Activated T-cell treated with anti-CD3 and anti-CD28 coated beads, Interleukin-2, amount 50 U/mL, for 72 hours (primary cell): ENCODE measurements at regions not wholly inside any gene's neighbourhood (a gene's known extent, or its start where the extent isn't known, plus 50 kb on each side); places are given as distances from the start of the nearest gene placed in this dataset.

Source experiments
- ATAC-seq, 2 donors: fragments of 150-1000 bp; cut with Tn5 transposase; replicated peaks in 1 of 2; 2 replicates each; pipeline ENCODE4 v1.10.0; 2021; ENCODE audit warnings: moderate library complexity in 2 of 2, mild to moderate bottlenecking in 1 of 2
- DNase-seq, 2 donors: peaks; one replicate each; pipeline ENCODE4 v3.0.0; 2021 to 2022; ENCODE audit warnings: mixed read lengths in 1 of 2
- H3K27ac Mint-ChIP-seq: one replicate; pipeline ENCODE4 v1.8.0; 2022; ENCODE audit warnings: mild to moderate bottlenecking, moderate library complexity, mixed read lengths
- H3K27me3 Mint-ChIP-seq: one replicate; pipeline ENCODE4 v1.8.0; 2022; ENCODE audit warnings: low read depth, mixed read lengths
- H3K36me3 Mint-ChIP-seq, 2 donors: one replicate each; pipeline ENCODE4 v1.8.0; 2022; ENCODE audit warnings: mixed read lengths in 2 of 2, mild to moderate bottlenecking in 1 of 2; ENCODE audit not compliant: insufficient read depth in 2 of 2
- H3K4me1 Mint-ChIP-seq: one replicate; pipeline ENCODE4 v1.8.0; 2022; ENCODE audit warnings: low read depth, mixed read lengths
- H3K4me3 Mint-ChIP-seq, 2 donors: one replicate each; pipeline ENCODE4 v1.8.0; 2022; ENCODE audit warnings: mild to moderate bottlenecking in 2 of 2, mixed read lengths in 2 of 2, moderate library complexity in 2 of 2
- H3K9me3 Mint-ChIP-seq, 2 donors: one replicate each; pipeline ENCODE4 v1.8.0; 2022; ENCODE audit warnings: mixed read lengths in 2 of 2

GRCh38 chr12:118637767-118638370, 261.5 kb downstream of the SUDS3 start:
- Mint-ChIP-seq H3K27me3 (no peaks in the 10 kb centered on the region), H3K4me3 (no peak overlapping the region), H3K4me1 (no peaks in the 10 kb centered on the region), H3K9me3 (peaks cover 6 to 8% of the 10 kb centered on the region in 2 donors), H3K36me3 (no peaks in the 10 kb centered on the region), H3K27ac (no peak overlapping the region)
- DNase-seq (no peak), ATAC-seq (no peak)

GRCh38 chr12:118641249-118641648, 264.9 kb downstream of the SUDS3 start:
- Mint-ChIP-seq H3K36me3 (no peaks in the 10 kb centered on the region), H3K9me3 (peaks cover 4 to 8% of the 10 kb centered on the region in 2 donors), H3K4me1 (no peaks in the 10 kb centered on the region), H3K27me3 (no peaks in the 10 kb centered on the region), H3K27ac (no peak overlapping the region), H3K4me3 (no peak overlapping the region)
- ATAC-seq (no peak), DNase-seq (no peak)

GRCh38 chr12:118645219-118645618, 268.9 kb downstream of the SUDS3 start:
- DNase-seq = peak; percentile 1 to 2
- Mint-ChIP-seq H3K27me3 (no peaks in the 10 kb centered on the region), H3K4me1 (no peaks in the 10 kb centered on the region), H3K27ac (no peak overlapping the region), H3K36me3 (no peaks in the 10 kb centered on the region), H3K4me3 (no peak overlapping the region), H3K9me3 (peaks cover 0 to 9% of the 10 kb centered on the region in 2 donors)
- ATAC-seq = no peak

GRCh38 chr12:118649765-118650585, 273.6 kb downstream of the SUDS3 start:
- DNase-seq (no peak), ATAC-seq (no peak)
- H3K4me1 Mint-ChIP-seq = no peaks in the 10 kb centered on the region
- no peaks in the 10 kb centered on the region for H3K36me3 Mint-ChIP-seq
- no peaks in the 10 kb centered on the region for H3K27me3 Mint-ChIP-seq
- H3K9me3 Mint-ChIP-seq = peaks cover 2 to 7% of the 10 kb centered on the region in 2 donors
- no peak overlapping the region for H3K4me3 Mint-ChIP-seq
- H3K27ac Mint-ChIP-seq = no peak overlapping the region

GRCh38 chr12:118650586-118650960, 274.2 kb downstream of the SUDS3 start:
- Mint-ChIP-seq H3K27me3 (no peaks in the 10 kb centered on the region), H3K4me3 (no peak overlapping the region), H3K36me3 (no peaks in the 10 kb centered on the region), H3K27ac (no peak overlapping the region), H3K9me3 (peaks cover 2 to 5% of the 10 kb centered on the region in 2 donors), H3K4me1 (no peaks in the 10 kb centered on the region)
- DNase-seq (no peak), ATAC-seq (no peak)

GRCh38 chr12:118651487-118651886, 275.1 kb downstream of the SUDS3 start:
- DNase-seq = no peak
- Mint-ChIP-seq H3K27ac (no peak overlapping the region), H3K4me1 (no peaks in the 10 kb centered on the region), H3K36me3 (no peaks in the 10 kb centered on the region), H3K4me3 (no peak overlapping the region), H3K9me3 (peaks cover 2 to 5% of the 10 kb centered on the region in 2 donors), H3K27me3 (no peaks in the 10 kb centered on the region)
- no peak for ATAC-seq

- no peak overlapping the region for H3K27ac Mint-ChIP-seq
- H3K4me3 Mint-ChIP-seq = no peak overlapping the region
- peaks cover 2 to 4% of the 10 kb centered on the region in 2 donors for H3K9me3 Mint-ChIP-seq
- ATAC-seq (no peak), DNase-seq (no peak)
- no peaks in the 10 kb centered on the region for H3K27me3 Mint-ChIP-seq
- H3K36me3 Mint-ChIP-seq = no peaks in the 10 kb centered on the region
- no peaks in the 10 kb centered on the region for H3K4me1 Mint-ChIP-seq
These were observed 279.2 kb downstream of the SUDS3 start for GRCh38 chr12:118655588-118655987.

- H3K27me3 Mint-ChIP-seq = no peaks in the 10 kb centered on the region
- DNase-seq = no peak
- peaks cover 0 to 1% of the 10 kb centered on the region in 2 donors for H3K36me3 Mint-ChIP-seq
- H3K4me3 Mint-ChIP-seq = no peak overlapping the region
- no peak for ATAC-seq
- no peak overlapping the region for H3K27ac Mint-ChIP-seq
- H3K4me1 Mint-ChIP-seq = no peaks in the 10 kb centered on the region
- H3K9me3 Mint-ChIP-seq = peaks cover 2 to 13% of the 10 kb centered on the region in 2 donors
These were observed 300.9 kb upstream of the SRRM4 start for GRCh38 chr12:118680356-118680963.

GRCh38 chr12:118682656-118683055, 298.7 kb upstream of the SRRM4 start:
- H3K4me1 Mint-ChIP-seq = no peaks in the 10 kb centered on the region
- no peaks in the 10 kb centered on the region for H3K27me3 Mint-ChIP-seq
- H3K36me3 Mint-ChIP-seq = no peaks in the 10 kb centered on the region
- H3K27ac Mint-ChIP-seq = no peak overlapping the region
- peaks cover 2 to 9% of the 10 kb centered on the region in 2 donors for H3K9me3 Mint-ChIP-seq
- DNase-seq (no peak), ATAC-seq (no peak)
- no peak overlapping the region for H3K4me3 Mint-ChIP-seq

GRCh38 chr12:118685983-118686607, 295.2 kb upstream of the SRRM4 start:
- no peaks in the 10 kb centered on the region for H3K36me3 Mint-ChIP-seq
- no peaks in the 10 kb centered on the region for H3K4me1 Mint-ChIP-seq
- DNase-seq (no peak), ATAC-seq (no peak)
- no peak overlapping the region for H3K27ac Mint-ChIP-seq
- peaks cover 4 to 9% of the 10 kb centered on the region in 2 donors for H3K9me3 Mint-ChIP-seq
- H3K4me3 Mint-ChIP-seq = no peak overlapping the region
- H3K27me3 Mint-ChIP-seq = no peaks in the 10 kb centered on the region

GRCh38 chr12:118689793-118690192, 291.5 kb upstream of the SRRM4 start:
- no peak for DNase-seq
- Mint-ChIP-seq H3K27ac (no peak overlapping the region), H3K4me3 (no peak overlapping the region), H3K36me3 (no peaks in the 10 kb centered on the region), H3K4me1 (no peaks in the 10 kb centered on the region), H3K9me3 (peaks cover 4% of the 10 kb centered on the region in 2 donors), H3K27me3 (no peaks in the 10 kb centered on the region)
- no peak for ATAC-seq

GRCh38 chr12:118690506-118690905, 290.8 kb upstream of the SRRM4 start:
- H3K27ac Mint-ChIP-seq = no peak overlapping the region
- no peak overlapping the region for H3K4me3 Mint-ChIP-seq
- no peaks in the 10 kb centered on the region for H3K36me3 Mint-ChIP-seq
- no peaks in the 10 kb centered on the region for H3K4me1 Mint-ChIP-seq
- no peaks in the 10 kb centered on the region for H3K27me3 Mint-ChIP-seq
- ATAC-seq (no peak), DNase-seq (no peak)
- peaks cover 4% of the 10 kb centered on the region in 2 donors for H3K9me3 Mint-ChIP-seq

- Mint-ChIP-seq H3K9me3 (peaks cover 4 to 6% of the 10 kb centered on the region in 2 donors), H3K36me3 (no peaks in the 10 kb centered on the region), H3K4me1 (no peaks in the 10 kb centered on the region), H3K4me3 (no peak overlapping the region), H3K27ac (no peak overlapping the region), H3K27me3 (no peaks in the 10 kb centered on the region)
- DNase-seq = no peak
- ATAC-seq = no peak
These were observed 287.1 kb upstream of the SRRM4 start for GRCh38 chr12:118694128-118694775.
